Right atrium auricular region (tissue), 2 donors: ENCODE measurements at regions not wholly inside any gene's neighbourhood (a gene's known extent, or its start where the extent isn't known, plus 50 kb on each side); places are given as distances from the start of the nearest gene placed in this dataset.

Experiments used
- DNase-seq: peaks from one replicate; pipeline ENCODE4 v3.0.0-alpha.2; 2019; ENCODE audit warnings: low spot score
- H3K27ac ChIP-seq, 2 donors: fragments of 200-600 bp; sonication (generic); 1 replicate in 1 of 2; 2 replicates in 1 of 2; pipeline ENCODE4 v1.5.1; 2016 to 2019
- H3K27me3 ChIP-seq, 2 donors: fragments of 200-600 bp; sonication (generic); one replicate each; pipeline versions ENCODE4 v1.5.1 to v1.6.0; 2017 to 2019
- H3K36me3 ChIP-seq: fragments of 200-600 bp; sonication (generic); one replicate; pipeline ENCODE4 v1.5.1; 2016
- H3K4me1 ChIP-seq, 2 donors: fragments of 200-600 bp; sonication (generic); one replicate each; pipeline versions ENCODE4 v1.5.1 to v1.6.0; 2017 to 2019
- H3K4me3 ChIP-seq, 2 donors: fragments of 200-600 bp; sonication (generic); 1 replicate in 1 of 2; 2 replicates in 1 of 2; pipeline ENCODE4 v1.5.1; 2017 to 2019; ENCODE audit warnings: mild to moderate bottlenecking in 1 of 2, moderate library complexity in 1 of 2
- H3K9me3 ChIP-seq, 2 donors: fragments of 200-600 bp; sonication (generic); one replicate each; pipeline ENCODE4 v1.5.1; 2019
- CTCF ChIP-seq, 2 donors: fragments of 200-600 bp; sonication (generic); IDR thresholded peaks; one replicate each; pipeline ENCODE4 v1.5.1; 2019; ENCODE audit warnings: antibody characterized with exemption in 2 of 2

- no peak overlapping the region for H3K4me3 ChIP-seq
- H3K36me3 ChIP-seq, result no peaks in the 10 kb centered on the region
- no peak overlapping the region for H3K27ac ChIP-seq
- no peaks in the 10 kb centered on the region for H3K9me3 ChIP-seq
- no peak for DNase-seq
- H3K27me3 ChIP-seq, result no peaks in the 10 kb centered on the region
- H3K4me1 ChIP-seq, result peaks cover 0 to 23% of the 10 kb centered on the region in 2 donors
- no peak for TF ChIP-seq CTCF (IDR thresholded peaks at IDR 0.05)
Measured at GRCh38 chr6:156717542-156717941, 59.6 kb upstream of the ARID1B start.

GRCh38 chr6:156715839-156716238 is 61.3 kb upstream of the ARID1B start:
- H3K36me3 ChIP-seq, result no peaks in the 10 kb centered on the region
- no peaks in the 10 kb centered on the region for H3K9me3 ChIP-seq
- H3K27ac ChIP-seq, result no peak overlapping the region
- no peaks in the 10 kb centered on the region for H3K27me3 ChIP-seq
- DNase-seq, result no peak
- H3K4me1 ChIP-seq, result peaks cover 0 to 16% of the 10 kb centered on the region in 2 donors
- no peak overlapping the region for H3K4me3 ChIP-seq
- no peak for TF ChIP-seq CTCF (IDR thresholded peaks at IDR 0.05)

- no peak overlapping the region for H3K4me3 ChIP-seq
- H3K36me3 ChIP-seq, result no peaks in the 10 kb centered on the region
- no peak for TF ChIP-seq CTCF (IDR thresholded peaks at IDR 0.05)
- H3K9me3 ChIP-seq, result no peaks in the 10 kb centered on the region
- no peak overlapping the region for H3K27ac ChIP-seq
- no peaks in the 10 kb centered on the region for H3K27me3 ChIP-seq
- H3K4me1 ChIP-seq, result no peaks in the 10 kb centered on the region
- DNase-seq, result no peak
Measured at GRCh38 chr6:156713548-156713947, 63.6 kb upstream of the ARID1B start.

GRCh38 chr6:156710479-156710878 is 66.7 kb upstream of the ARID1B start:
- no peak for DNase-seq
- Histone ChIP-seq H3K27ac (no peak overlapping the region), H3K4me3 (no peak overlapping the region), H3K36me3 (no peaks in the 10 kb centered on the region), H3K9me3 (no peaks in the 10 kb centered on the region), H3K27me3 (no peaks in the 10 kb centered on the region), H3K4me1 (no peaks in the 10 kb centered on the region)
- TF ChIP-seq CTCF (IDR thresholded peaks at IDR 0.05), result no peak

GRCh38 chr6:156707818-156708217 is 69.4 kb upstream of the ARID1B start:
- TF ChIP-seq CTCF (IDR thresholded peaks at IDR 0.05), result no peak
- Histone ChIP-seq H3K4me1 (no peaks in the 10 kb centered on the region), H3K27me3 (no peaks in the 10 kb centered on the region), H3K4me3 (no peak overlapping the region), H3K9me3 (no peaks in the 10 kb centered on the region), H3K36me3 (no peaks in the 10 kb centered on the region), H3K27ac (no peak overlapping the region)
- DNase-seq, result no peak

GRCh38 chr6:156703719-156704118 is 73.5 kb upstream of the ARID1B start:
- Histone ChIP-seq H3K4me3 (no peak overlapping the region), H3K4me1 (no peaks in the 10 kb centered on the region), H3K27ac (no peak overlapping the region), H3K9me3 (no peaks in the 10 kb centered on the region), H3K36me3 (no peaks in the 10 kb centered on the region), H3K27me3 (no peaks in the 10 kb centered on the region)
- no peak for TF ChIP-seq CTCF (IDR thresholded peaks at IDR 0.05)
- no peak for DNase-seq
